H1 (cell line): ENCODE measurements at regions not wholly inside any gene's neighbourhood (a gene's known extent, or its start where the extent isn't known, plus 50 kb on each side); places are given as distances from the start of the nearest gene placed in this dataset.

Experiments used
- HDAC6 ChIP-seq: IDR thresholded peaks from one replicate; pipeline ENCODE4 v1.7.1; 2012; ENCODE audit warnings: low read depth, mild to moderate bottlenecking, inconsistent platforms, low read length, moderate library complexity
- KDM1A ChIP-seq: fragments of 200-600, 300-600 bp; sonication (generic); IDR thresholded peaks from 2 replicates; pipeline ENCODE4 v1.7.1; 2016; ENCODE audit warnings: mild to moderate bottlenecking, low read length, borderline replicate concordance
- RXRA ChIP-seq: IDR thresholded peaks from 2 replicates; pipeline ENCODE4 v1.6.1; 2011; ENCODE audit warnings: low read depth, mild to moderate bottlenecking, low read length, moderate library complexity; ENCODE audit not compliant: insufficient read depth
- TF ChIP-seq, protein P1 (sequence below), 3 experiments: IDR thresholded peaks; 1 replicate in 2 of 3; 2 replicates in 1 of 3; pipeline versions ENCODE4 v1.5.1 to v1.6.1; 2011; ENCODE audit warnings: low read length in 3 of 3, mild to moderate bottlenecking in 3 of 3, inconsistent platforms in 2 of 3, low read depth in 1 of 3, moderate library complexity in 1 of 3; ENCODE audit not compliant: insufficient read depth in 1 of 3; ENCODE audit errors: control extremely low read depth in 1 of 3

DNA sequence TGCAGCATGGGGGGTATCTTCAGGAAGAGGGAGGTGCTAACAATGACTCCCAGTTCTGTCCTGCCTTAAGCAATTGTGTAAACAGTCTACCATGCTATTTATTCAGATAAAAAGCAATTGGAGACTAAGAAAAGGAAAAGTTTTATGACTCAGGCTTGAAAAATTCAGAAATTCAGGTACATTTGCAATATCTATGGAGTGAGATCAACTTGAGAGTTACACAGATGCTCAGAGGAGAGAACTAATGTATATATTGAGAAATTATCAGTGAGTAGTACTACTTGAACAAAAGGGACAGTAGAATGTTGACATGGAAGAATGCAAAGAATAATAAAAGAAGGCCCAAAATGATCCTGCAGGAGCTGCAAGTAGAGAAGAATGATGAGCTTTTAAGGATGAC lies 277.6 kb upstream of the DACH1 start (continued):
- TF ChIP-seq, protein P1, sequence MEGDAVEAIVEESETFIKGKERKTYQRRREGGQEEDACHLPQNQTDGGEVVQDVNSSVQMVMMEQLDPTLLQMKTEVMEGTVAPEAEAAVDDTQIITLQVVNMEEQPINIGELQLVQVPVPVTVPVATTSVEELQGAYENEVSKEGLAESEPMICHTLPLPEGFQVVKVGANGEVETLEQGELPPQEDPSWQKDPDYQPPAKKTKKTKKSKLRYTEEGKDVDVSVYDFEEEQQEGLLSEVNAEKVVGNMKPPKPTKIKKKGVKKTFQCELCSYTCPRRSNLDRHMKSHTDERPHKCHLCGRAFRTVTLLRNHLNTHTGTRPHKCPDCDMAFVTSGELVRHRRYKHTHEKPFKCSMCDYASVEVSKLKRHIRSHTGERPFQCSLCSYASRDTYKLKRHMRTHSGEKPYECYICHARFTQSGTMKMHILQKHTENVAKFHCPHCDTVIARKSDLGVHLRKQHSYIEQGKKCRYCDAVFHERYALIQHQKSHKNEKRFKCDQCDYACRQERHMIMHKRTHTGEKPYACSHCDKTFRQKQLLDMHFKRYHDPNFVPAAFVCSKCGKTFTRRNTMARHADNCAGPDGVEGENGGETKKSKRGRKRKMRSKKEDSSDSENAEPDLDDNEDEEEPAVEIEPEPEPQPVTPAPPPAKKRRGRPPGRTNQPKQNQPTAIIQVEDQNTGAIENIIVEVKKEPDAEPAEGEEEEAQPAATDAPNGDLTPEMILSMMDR (IDR thresholded peaks at IDR 0.05; ENCODE audit: control extremely low read depth in 1 of 3, insufficient read depth in 1 of 3, low read depth in 1 of 3, low read length in 3 of 3): no peak
- TF ChIP-seq HDAC6: no peak
- TF ChIP-seq KDM1A: no peak
- no peak for TF ChIP-seq RXRA
